ENCODE measurements at regions not wholly inside any gene's neighbourhood (a gene's known extent, or its start where the extent isn't known, plus 50 kb on each side); places are given as distances from the start of the nearest gene placed in this dataset.

DNA sequence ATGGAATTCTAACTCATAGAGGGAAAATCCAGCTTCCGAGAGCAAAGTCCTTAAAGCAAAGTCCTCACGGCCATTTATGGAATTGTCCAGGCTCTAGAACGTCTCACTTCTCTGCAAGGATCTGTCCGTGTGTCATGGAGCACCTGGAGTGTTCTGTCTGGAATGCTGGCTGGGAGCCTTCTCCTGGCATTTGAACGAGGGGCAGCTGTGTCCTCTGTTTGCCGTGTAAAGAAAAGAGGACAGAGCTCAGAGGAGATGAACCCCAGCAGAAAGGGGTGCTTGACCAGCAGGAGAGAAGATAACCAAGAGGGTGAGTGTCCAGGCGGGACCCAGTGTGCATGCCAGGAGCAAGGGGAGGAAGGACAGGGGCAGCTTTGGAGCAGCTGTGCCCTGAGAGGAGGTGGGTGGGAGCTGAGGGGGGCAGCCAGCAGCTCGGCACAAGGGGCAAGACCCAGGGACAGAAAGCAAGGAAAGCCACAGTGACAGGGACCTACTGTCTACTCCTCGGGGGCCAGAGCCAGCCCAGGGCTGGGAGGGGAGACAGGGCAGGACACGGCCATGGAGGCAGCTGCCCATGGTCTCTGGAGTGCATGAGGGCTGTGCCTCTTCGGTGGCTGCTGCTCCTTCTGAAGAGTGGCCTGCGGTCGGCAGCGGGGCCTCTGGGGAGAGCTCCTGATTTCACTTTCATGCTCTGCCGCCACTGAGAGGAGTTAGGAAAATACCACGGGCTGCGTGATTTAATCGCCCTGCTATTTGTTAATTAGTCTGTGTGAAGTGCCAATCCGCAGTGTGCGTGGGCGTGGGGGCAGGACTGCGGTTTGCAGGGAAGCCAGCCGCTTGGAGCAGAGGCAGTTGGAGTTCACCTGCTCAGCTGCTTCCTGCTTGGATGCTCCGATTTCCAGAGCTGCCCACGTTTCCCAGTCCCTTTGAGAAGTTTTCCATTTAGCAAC lies 149.3 kb upstream of the SHH start (continued):
- TF ChIP-seq, protein P1, sequence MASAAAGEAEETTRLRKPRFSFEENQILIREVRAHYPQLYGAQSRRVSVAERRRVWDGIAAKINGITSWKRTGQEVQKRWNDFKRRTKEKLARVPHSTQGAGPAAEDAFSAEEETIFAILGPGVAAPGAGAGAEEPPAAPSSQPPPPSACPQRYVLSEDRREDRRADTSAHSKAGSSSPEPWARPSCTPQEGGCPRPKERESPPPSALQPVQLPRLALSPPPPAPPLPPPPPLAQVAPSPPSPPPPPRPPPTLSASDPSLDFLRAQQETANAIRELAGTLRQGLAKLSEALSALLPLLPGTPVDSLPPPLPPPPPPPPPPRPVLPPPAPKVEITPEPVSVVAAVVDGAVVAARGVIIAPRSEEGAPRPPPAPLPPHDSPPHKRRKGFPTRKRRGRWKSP (CRISPR knock-in tag; IDR thresholded peaks at IDR 0.05), result no peak
- TF ChIP-seq, protein P2, sequence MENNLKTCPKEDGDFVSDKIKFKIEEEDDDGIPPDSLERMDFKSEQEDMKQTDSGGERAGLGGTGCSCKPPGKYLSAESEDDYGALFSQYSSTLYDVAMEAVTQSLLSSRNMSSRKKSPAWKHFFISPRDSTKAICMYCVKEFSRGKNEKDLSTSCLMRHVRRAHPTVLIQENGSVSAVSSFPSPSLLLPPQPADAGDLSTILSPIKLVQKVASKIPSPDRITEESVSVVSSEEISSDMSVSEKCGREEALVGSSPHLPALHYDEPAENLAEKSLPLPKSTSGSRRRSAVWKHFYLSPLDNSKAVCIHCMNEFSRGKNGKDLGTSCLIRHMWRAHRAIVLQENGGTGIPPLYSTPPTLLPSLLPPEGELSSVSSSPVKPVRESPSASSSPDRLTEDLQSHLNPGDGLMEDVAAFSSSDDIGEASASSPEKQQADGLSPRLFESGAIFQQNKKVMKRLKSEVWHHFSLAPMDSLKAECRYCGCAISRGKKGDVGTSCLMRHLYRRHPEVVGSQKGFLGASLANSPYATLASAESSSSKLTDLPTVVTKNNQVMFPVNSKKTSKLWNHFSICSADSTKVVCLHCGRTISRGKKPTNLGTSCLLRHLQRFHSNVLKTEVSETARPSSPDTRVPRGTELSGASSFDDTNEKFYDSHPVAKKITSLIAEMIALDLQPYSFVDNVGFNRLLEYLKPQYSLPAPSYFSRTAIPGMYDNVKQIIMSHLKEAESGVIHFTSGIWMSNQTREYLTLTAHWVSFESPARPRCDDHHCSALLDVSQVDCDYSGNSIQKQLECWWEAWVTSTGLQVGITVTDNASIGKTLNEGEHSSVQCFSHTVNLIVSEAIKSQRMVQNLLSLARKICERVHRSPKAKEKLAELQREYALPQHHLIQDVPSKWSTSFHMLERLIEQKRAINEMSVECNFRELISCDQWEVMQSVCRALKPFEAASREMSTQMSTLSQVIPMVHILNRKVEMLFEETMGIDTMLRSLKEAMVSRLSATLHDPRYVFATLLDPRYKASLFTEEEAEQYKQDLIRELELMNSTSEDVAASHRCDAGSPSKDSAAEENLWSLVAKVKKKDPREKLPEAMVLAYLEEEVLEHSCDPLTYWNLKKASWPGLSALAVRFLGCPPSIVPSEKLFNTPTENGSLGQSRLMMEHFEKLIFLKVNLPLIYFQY (CRISPR knock-in tag; IDR thresholded peaks at IDR 0.05; ENCODE audit: borderline replicate concordance), result no peak
- TF ChIP-seq POLR2AphosphoS2 (IDR thresholded peaks at IDR 0.05; ENCODE audit: low read depth, low read length), result no peak
- no peak for TF ChIP-seq ZBTB38 (CRISPR knock-in tag; IDR thresholded peaks at IDR 0.05)
- TF ChIP-seq ZNF12 (CRISPR knock-in tag; IDR thresholded peaks at IDR 0.05), result no peak
- TF ChIP-seq HMGA1 (CRISPR knock-in tag; conservative IDR thresholded peaks at IDR 0.05), result no peak
- TF ChIP-seq MATR3 (CRISPR knock-in tag; IDR thresholded peaks at IDR 0.05), result no peak
- no peak for TF ChIP-seq SRY (CRISPR knock-in tag; IDR thresholded peaks at IDR 0.05)
- TF ChIP-seq, protein P3, sequence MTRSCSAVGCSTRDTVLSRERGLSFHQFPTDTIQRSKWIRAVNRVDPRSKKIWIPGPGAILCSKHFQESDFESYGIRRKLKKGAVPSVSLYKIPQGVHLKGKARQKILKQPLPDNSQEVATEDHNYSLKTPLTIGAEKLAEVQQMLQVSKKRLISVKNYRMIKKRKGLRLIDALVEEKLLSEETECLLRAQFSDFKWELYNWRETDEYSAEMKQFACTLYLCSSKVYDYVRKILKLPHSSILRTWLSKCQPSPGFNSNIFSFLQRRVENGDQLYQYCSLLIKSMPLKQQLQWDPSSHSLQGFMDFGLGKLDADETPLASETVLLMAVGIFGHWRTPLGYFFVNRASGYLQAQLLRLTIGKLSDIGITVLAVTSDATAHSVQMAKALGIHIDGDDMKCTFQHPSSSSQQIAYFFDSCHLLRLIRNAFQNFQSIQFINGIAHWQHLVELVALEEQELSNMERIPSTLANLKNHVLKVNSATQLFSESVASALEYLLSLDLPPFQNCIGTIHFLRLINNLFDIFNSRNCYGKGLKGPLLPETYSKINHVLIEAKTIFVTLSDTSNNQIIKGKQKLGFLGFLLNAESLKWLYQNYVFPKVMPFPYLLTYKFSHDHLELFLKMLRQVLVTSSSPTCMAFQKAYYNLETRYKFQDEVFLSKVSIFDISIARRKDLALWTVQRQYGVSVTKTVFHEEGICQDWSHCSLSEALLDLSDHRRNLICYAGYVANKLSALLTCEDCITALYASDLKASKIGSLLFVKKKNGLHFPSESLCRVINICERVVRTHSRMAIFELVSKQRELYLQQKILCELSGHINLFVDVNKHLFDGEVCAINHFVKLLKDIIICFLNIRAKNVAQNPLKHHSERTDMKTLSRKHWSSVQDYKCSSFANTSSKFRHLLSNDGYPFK (CRISPR knock-in tag; IDR thresholded peaks at IDR 0.05; ENCODE audit: borderline replicate concordance), result no peak
- TF ChIP-seq, protein P4, sequence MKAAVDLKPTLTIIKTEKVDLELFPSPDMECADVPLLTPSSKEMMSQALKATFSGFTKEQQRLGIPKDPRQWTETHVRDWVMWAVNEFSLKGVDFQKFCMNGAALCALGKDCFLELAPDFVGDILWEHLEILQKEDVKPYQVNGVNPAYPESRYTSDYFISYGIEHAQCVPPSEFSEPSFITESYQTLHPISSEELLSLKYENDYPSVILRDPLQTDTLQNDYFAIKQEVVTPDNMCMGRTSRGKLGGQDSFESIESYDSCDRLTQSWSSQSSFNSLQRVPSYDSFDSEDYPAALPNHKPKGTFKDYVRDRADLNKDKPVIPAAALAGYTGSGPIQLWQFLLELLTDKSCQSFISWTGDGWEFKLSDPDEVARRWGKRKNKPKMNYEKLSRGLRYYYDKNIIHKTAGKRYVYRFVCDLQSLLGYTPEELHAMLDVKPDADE (CRISPR knock-in tag; IDR thresholded peaks at IDR 0.05), result no peak
- no peak for TF ChIP-seq ZSCAN20 (CRISPR knock-in tag; IDR thresholded peaks at IDR 0.05; ENCODE audit: borderline replicate concordance)
- TF ChIP-seq ZNF30 (CRISPR knock-in tag; IDR thresholded peaks at IDR 0.05), result no peak
- TF ChIP-seq CHD2 (IDR thresholded peaks at IDR 0.05; ENCODE audit: low read depth, low read length), result no peak
- no peak for TF ChIP-seq NR2F6 (IDR thresholded peaks at IDR 0.05)
- TF ChIP-seq NR2F6 (CRISPR knock-in tag; IDR thresholded peaks at IDR 0.05), result no peak
- TF ChIP-seq, protein P5, sequence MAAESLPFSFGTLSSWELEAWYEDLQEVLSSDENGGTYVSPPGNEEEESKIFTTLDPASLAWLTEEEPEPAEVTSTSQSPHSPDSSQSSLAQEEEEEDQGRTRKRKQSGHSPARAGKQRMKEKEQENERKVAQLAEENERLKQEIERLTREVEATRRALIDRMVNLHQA (CRISPR knock-in tag; IDR thresholded peaks at IDR 0.05), result no peak
- TF ChIP-seq, protein P6, sequence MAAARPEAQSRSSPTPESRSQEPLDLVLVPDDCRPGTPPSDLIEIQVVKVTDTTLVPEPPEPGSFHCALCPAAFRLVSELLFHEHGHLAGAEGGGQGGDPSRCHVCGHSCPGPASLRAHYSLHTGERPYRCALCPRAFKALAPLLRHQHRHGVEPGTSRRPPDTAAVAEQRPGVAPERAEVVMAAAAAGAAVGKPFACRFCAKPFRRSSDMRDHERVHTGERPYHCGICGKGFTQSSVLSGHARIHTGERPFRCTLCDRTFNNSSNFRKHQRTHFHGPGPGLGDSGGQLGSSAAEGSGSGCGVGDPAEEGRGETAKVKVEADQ (CRISPR knock-in tag; IDR thresholded peaks at IDR 0.05; ENCODE audit: borderline replicate concordance), result 0 out of 2 replicates have a peak, but pooled peaks have one; percentile 56
- TF ChIP-seq PHF20 (CRISPR knock-in tag; IDR thresholded peaks at IDR 0.05), result no peak
- TF ChIP-seq RELA (CRISPR knock-in tag; IDR thresholded peaks at IDR 0.05), result no peak
- no peak for TF ChIP-seq KLF11 (CRISPR knock-in tag; IDR thresholded peaks at IDR 0.05)

Measured in HepG2 (cell line).